ENCODE measurements at regions not wholly inside any gene's neighbourhood (a gene's known extent, or its start where the extent isn't known, plus 50 kb on each side); places are given as distances from the start of the nearest gene placed in this dataset.

- no peak for DNase-seq (ENCODE audit: low spot score)
- in situ Hi-C loops (cut with MboI; ENCODE audit: low sequenced_read_pairs, unreplicated experiment): no loop called here
Measured at GRCh38 chr15:53165988-53166683, 376.0 kb upstream of the ONECUT1 start.

GRCh38 chr15:53160092-53160704 lies 370.1 kb upstream of the ONECUT1 start:
- no peak for DNase-seq (ENCODE audit: low spot score)
- in situ Hi-C loops (cut with MboI; ENCODE audit: low sequenced_read_pairs, unreplicated experiment): no loop called here
- no peak for TF ChIP-seq CTCF (IDR thresholded peaks at IDR 0.05; ENCODE audit: borderline replicate concordance, control extremely low read depth, extremely low read depth, insufficient read depth, missing control alignments)

More at GRCh38 chr15:53165988-53166683, 376.0 kb upstream of the ONECUT1 start:
- no peak for TF ChIP-seq CTCF (IDR thresholded peaks at IDR 0.05; ENCODE audit: borderline replicate concordance, control extremely low read depth, extremely low read depth, insufficient read depth, missing control alignments)

GRCh38 chr15:53159458-53159857 lies 369.3 kb upstream of the ONECUT1 start:
- no peak for DNase-seq (ENCODE audit: low spot score)
- TF ChIP-seq CTCF (IDR thresholded peaks at IDR 0.05; ENCODE audit: borderline replicate concordance, control extremely low read depth, extremely low read depth, insufficient read depth, missing control alignments): no peak
- in situ Hi-C loops (cut with MboI; ENCODE audit: low sequenced_read_pairs, unreplicated experiment): no loop called here

- in situ Hi-C loops (cut with MboI; ENCODE audit: low sequenced_read_pairs, unreplicated experiment): no loop called here
- no peak for TF ChIP-seq CTCF (IDR thresholded peaks at IDR 0.05; ENCODE audit: borderline replicate concordance, control extremely low read depth, extremely low read depth, insufficient read depth, missing control alignments)
- no peak for DNase-seq (ENCODE audit: low spot score)
Measured at GRCh38 chr15:53158995-53159394, 368.9 kb upstream of the ONECUT1 start.

- DNase-seq (ENCODE audit: low spot score): no peak
- no peak for TF ChIP-seq CTCF (IDR thresholded peaks at IDR 0.05; ENCODE audit: borderline replicate concordance, control extremely low read depth, extremely low read depth, insufficient read depth, missing control alignments)
- in situ Hi-C loops (cut with MboI; ENCODE audit: low sequenced_read_pairs, unreplicated experiment): no loop called here
Measured at GRCh38 chr15:53133255-53133850, 343.2 kb upstream of the ONECUT1 start.

- no peak for TF ChIP-seq CTCF (IDR thresholded peaks at IDR 0.05; ENCODE audit: borderline replicate concordance, control extremely low read depth, extremely low read depth, insufficient read depth, missing control alignments)
- in situ Hi-C loops (cut with MboI; ENCODE audit: low sequenced_read_pairs, unreplicated experiment): no loop called here
- no peak for DNase-seq (ENCODE audit: low spot score)
Measured at GRCh38 chr15:53130943-53131342, 340.8 kb upstream of the ONECUT1 start.
